ENCODE measurements at regions not wholly inside any gene's neighbourhood (a gene's known extent, or its start where the extent isn't known, plus 50 kb on each side); places are given as distances from the start of the nearest gene placed in this dataset.
A peak's percentile ranks its signal among the peaks of the same experiment; 100 is the strongest.

- peak overlapping the region; percentile 73 for H3K27ac ChIP-seq (ENCODE audit: extremely low read depth, low read depth, low read length)
- H3K9me3 ChIP-seq (ENCODE audit: control insufficient read depth, insufficient read depth, low read depth, low read length), result no peaks in the 10 kb centered on the region
- CTCF ChIA-PET, result interaction anchor here (0.7 to 2.1 kb wide), 4 partner anchors 11 to 49 kb away, joined by 3 to 4 read pairs (median 4); no protein-coding TSS in a partner anchor
- no peaks in the 10 kb centered on the region for H3K36me3 ChIP-seq (ENCODE audit: control insufficient read depth in 2 of 2, insufficient read depth in 1 of 2, low read length in 2 of 2)
- peaks cover 14% of the 10 kb centered on the region for H3K4me1 ChIP-seq (ENCODE audit: control insufficient read depth, insufficient read depth, low read length)
- peak overlapping the region; percentile 12 for H3K4me3 ChIP-seq (ENCODE audit: low read depth, low read length)
- POLR2A ChIA-PET, result interaction anchor here (1.1 kb wide), 2 partner anchors 13 to 62 kb away, joined by 3 read pairs; no protein-coding TSS in a partner anchor
- no peak for TF ChIP-seq ZFHX2 (tag by site-specific recombination; conservative IDR thresholded peaks at IDR 0.05)
- TF ChIP-seq REPIN1 (tag by site-specific recombination; IDR thresholded peaks at IDR 0.05; ENCODE audit: low read depth), result no peak
- TF ChIP-seq MYNN (tag by site-specific recombination; IDR thresholded peaks at IDR 0.05; ENCODE audit: borderline replicate concordance), result no peak
- no peak for TF ChIP-seq ZNF600 (tag by site-specific recombination; IDR thresholded peaks at IDR 0.05)
- peak; percentile 91 for TF ChIP-seq TCF7L2 (IDR thresholded peaks at IDR 0.05; ENCODE audit: borderline replicate concordance, low read depth, low read length)
- TF ChIP-seq ZBTB8A (tag by site-specific recombination; IDR thresholded peaks at IDR 0.05), result peak; percentile 28
- TF ChIP-seq ZBTB21 (tag by site-specific recombination; IDR thresholded peaks at IDR 0.05), result no peak
- TF ChIP-seq HOXC10 (CRISPR knock-in tag; IDR thresholded peaks at IDR 0.05), result no peak
- TF ChIP-seq ZNF768 (tag by site-specific recombination; IDR thresholded peaks at IDR 0.05), result no peak
- no peak for TF ChIP-seq ZNF132 (tag by site-specific recombination; IDR thresholded peaks at IDR 0.05; ENCODE audit: borderline replicate concordance)
- TF ChIP-seq WT1 (tag by site-specific recombination; IDR thresholded peaks at IDR 0.05), result peak; percentile 90
- peak; percentile 40; the same call in 1 of the 2 replicates for TF ChIP-seq ZBTB20 (tag by site-specific recombination; IDR thresholded peaks at IDR 0.05)
- no peak for TF ChIP-seq ZNF426 (tag by site-specific recombination; IDR thresholded peaks at IDR 0.05)
- TF ChIP-seq ZNF558 (tag by site-specific recombination; IDR thresholded peaks at IDR 0.05), result no peak
- no peak for TF ChIP-seq ZNF670 (tag by site-specific recombination; IDR thresholded peaks at IDR 0.05; ENCODE audit: low read depth)
- TF ChIP-seq ZNF112 (tag by site-specific recombination; IDR thresholded peaks at IDR 0.05), result no peak
- TF ChIP-seq ZNF202 (tag by site-specific recombination; IDR thresholded peaks at IDR 0.05; ENCODE audit: borderline replicate concordance), result no peak
- TF ChIP-seq ZNF585B (tag by site-specific recombination; IDR thresholded peaks at IDR 0.05), result no peak
- TF ChIP-seq ZNF175 (tag by site-specific recombination; IDR thresholded peaks at IDR 0.05), result no peak
- no peak for TF ChIP-seq PRDM1 (tag by site-specific recombination; IDR thresholded peaks at IDR 0.05)
- TF ChIP-seq ZNF664 (tag by site-specific recombination; IDR thresholded peaks at IDR 0.05), result no peak
- no peak for TF ChIP-seq ZNF610 (tag by site-specific recombination; IDR thresholded peaks at IDR 0.05; ENCODE audit: borderline replicate concordance)
- TF ChIP-seq ZNF623 (tag by site-specific recombination; IDR thresholded peaks at IDR 0.05), result no peak
- TF ChIP-seq ZNF704 (tag by site-specific recombination; IDR thresholded peaks at IDR 0.05), result no peak
- no peak for TF ChIP-seq ZNF23 (tag by site-specific recombination; IDR thresholded peaks at IDR 0.05; ENCODE audit: borderline replicate concordance)
- no peak for TF ChIP-seq SALL2 (tag by site-specific recombination; IDR thresholded peaks at IDR 0.05; ENCODE audit: borderline replicate concordance)
- no peak for TF ChIP-seq ATF2 (tag by site-specific recombination; IDR thresholded peaks at IDR 0.05; ENCODE audit: low read depth)
- no peak for TF ChIP-seq ZNF174 (tag by site-specific recombination; IDR thresholded peaks at IDR 0.05)
- TF ChIP-seq GLI2 (tag by site-specific recombination; IDR thresholded peaks at IDR 0.05; ENCODE audit: borderline replicate concordance, low read depth), result peak; percentile 69; the same call in 1 of the 2 replicates
- TF ChIP-seq HOXA7 (CRISPR knock-in tag; IDR thresholded peaks at IDR 0.05; ENCODE audit: borderline replicate concordance), result no peak
- TF ChIP-seq ZNF529 (tag by site-specific recombination; IDR thresholded peaks at IDR 0.05; ENCODE audit: insufficient replicate concordance), result no peak
- no peak for TF ChIP-seq ZNF148 (tag by site-specific recombination; IDR thresholded peaks at IDR 0.05; ENCODE audit: borderline replicate concordance)
- TF ChIP-seq ZNF629 (tag by site-specific recombination; IDR thresholded peaks at IDR 0.05), result peak; percentile 36; the same call in 1 of the 2 replicates
- TF ChIP-seq FEZF1 (tag by site-specific recombination; IDR thresholded peaks at IDR 0.05), result peak; percentile 99
These were observed 53.2 kb downstream of the EEF1B2 start for GRCh38 chr2:206212673-206213513.
